Activated CD8-positive, alpha-beta memory T cell treated with anti-CD3 and anti-CD28 coated beads, Interleukin-2, amount 50 U/mL, for 48 hours (primary cell): ENCODE measurements at regions not wholly inside any gene's neighbourhood (a gene's known extent, or its start where the extent isn't known, plus 50 kb on each side); places are given as distances from the start of the nearest gene placed in this dataset.
"Not testable (repeated sequence)": the region's sequence is repeated elsewhere in the genome, so short reads cannot be mapped to it uniquely, and the experiment has no call there.

Experiments
- DNase-seq: peaks from one replicate; pipeline ENCODE4 v3.0.0-alpha.2; 2020

DNA sequence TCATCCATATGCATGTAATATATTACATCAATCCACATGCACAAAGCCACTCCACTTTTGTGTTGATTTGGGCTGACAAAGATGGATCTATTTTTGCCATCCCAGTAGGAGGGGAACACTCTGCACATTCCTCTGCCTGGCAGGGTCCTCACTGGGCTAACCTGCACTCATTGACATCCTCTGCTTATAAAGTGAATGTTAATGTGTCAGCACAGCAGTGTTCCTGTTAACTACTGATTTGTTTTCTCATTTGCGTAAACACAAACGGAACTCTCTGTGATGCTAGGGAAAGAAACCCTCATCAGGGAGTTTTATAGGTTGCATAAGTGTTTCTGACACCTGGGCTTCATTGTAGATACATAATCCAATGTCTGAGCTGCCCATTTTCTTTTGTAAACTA lies 826.0 kb downstream of the RAB28 start:
- no peak for DNase-seq

DNA sequence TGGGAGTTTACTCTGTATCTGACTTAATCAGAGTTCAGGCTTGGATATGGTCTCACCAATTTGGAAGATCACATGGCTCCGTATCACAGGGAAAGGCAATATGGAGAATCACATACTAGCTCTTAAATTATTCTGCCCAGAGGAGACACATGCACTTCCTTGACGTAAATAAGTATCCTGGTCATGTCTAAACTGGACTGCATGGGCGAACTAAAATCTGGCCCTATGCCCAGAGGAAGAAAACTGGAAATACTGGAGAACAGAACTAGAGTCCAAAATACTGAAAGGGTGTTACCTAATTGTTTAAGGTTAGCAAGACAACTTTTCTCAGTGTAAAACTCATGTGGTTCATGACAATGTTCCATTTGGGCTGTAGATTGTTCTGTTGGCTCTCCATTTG lies 832.3 kb downstream of the RAB28 start:
- no peak for DNase-seq

DNA sequence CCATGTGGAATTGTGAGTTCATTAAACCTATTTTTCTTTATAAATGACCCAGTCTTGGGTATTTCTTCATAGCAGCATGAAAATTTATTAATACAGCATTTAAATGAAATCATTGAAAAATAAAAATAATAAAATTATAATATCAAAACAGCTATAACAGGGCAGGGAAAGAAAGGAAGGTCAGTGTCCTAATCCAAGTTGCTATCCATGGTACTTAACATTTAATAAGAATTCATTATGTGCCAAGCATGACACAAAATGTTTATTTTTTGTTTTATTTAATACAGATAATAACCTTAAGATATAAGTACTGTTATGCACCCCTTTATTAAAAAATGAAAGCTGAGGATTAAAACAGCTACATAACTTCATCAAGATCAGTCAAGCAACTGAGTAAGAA lies 838.4 kb downstream of the RAB28 start:
- DNase-seq: no peak

DNA sequence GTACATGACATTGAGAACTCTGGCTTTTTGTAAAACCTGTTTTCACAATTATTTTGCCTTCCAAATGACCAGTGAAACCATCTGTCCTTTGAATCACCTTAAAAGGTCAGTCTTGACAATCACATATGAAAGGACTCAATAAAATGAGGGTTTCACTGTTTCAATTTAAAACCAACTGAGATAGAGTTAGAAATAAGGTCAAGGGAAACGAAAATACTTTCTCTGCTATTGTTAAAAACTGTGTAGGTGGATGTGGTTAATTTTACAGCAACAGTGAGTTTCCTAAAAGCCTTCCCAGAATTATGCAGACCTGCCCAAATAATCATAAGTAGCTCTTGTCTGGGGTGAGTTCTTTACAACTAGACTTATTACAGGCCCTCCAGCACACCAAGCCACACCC lies 839.9 kb downstream of the RAB28 start:
- no peak for DNase-seq

DNA sequence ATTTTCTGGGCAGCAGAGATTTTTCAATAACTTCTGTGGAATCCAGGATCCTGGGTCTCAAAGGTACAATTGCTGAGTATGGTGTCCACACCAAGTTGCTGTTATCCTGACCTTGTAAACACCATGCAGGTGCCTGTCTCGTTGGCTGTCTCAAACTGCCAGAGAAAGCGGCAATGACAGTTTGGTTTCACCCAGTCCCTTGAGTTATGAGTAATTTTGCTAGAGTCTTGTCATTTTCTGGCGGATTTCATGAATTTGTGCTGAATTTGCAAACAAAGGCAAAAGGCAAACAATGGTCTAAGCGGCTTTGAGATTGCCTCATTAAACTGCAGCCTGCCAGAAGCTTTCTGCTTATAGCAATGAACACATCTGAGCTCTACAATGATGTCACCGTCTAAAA lies 847.9 kb downstream of the RAB28 start:
- DNase-seq: no peak

DNA sequence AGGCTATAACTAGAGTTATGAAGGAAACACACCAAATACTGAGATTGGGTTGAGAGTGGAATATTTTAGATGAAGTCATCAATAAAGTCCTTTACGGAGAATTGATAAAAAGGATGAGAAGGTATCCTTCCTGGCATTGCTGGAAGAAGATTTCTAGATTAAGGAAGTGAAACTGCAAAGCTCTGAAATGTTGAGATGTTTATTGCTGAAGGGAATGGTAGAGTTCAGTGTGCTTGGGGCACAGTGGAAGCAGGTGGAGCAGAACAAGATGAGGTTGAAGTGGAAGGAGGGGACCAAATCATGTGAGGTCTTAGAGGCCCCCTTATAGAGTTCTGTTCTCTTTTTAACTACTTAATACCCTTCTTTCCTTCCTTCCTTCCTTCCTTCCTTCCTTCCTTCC lies 848.5 kb downstream of the RAB28 start:
- no peak for DNase-seq

DNA sequence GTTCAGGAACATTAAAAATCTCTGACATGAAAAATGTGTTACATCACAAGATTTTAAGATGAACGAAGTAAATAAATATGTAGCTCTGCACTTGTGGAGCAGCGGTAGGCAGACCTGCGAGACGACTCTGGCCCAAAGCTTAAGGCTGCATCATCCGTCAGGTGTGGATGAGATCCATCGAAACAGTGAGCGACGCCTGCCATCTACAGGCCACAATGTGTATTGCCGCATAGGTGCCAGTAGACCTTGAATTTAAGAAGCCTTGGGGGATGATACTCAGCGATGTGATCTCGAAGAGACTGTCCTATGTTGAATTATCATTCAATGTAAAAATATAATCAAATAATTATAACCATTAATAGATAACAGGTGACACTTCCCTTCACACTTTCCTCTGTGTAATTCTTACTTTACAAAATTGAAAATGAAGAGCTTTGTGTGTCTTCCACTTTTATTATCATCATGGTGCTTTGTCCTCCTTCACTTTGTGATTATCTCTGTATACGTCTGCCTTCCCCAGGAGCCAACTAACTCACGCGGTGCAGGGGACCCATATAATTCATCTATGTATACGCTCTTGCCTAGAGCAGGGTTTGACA lies 851.0 kb downstream of the RAB28 start:
- DNase-seq: peak; percentile 87

DNA sequence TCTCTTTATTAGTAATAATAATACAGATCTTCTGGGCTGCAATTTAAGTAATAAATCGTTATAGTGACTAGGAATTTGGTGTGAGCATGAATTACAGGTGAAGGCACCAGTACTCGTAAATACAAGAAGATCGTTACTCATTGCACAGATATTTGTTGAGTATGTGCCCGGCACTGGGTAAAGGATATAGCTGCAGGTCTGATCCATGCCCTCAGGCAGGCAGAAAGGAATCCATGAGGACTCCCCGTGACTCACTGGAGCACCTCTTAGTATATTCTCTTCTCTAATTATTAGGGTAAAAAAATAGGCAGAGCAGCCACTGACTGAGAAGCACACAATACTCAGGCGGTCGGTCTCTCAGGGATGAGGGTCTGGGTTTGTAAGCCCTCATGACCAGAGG lies 868.3 kb downstream of the RAB28 start:
- no peak for DNase-seq

DNA sequence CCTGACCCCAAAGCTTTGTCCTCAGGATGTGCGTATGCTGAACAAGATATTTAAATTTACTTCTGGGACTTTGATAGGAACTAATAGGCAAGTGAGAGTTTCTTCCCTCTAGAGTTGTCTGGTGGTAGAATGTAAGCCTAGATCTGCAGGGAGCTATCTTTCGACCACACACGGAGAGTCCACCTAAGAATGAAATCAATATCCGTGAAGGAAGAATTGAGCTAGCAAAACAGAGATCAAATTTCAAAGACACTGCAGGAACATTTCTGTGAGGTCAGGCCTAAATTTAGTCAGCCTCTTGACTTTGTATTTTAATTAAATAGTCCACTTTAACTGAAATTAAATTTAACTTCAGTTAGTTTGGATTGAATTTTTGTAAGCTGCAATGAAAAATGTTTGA lies 871.3 kb downstream of the RAB28 start:
- DNase-seq: no peak

DNA sequence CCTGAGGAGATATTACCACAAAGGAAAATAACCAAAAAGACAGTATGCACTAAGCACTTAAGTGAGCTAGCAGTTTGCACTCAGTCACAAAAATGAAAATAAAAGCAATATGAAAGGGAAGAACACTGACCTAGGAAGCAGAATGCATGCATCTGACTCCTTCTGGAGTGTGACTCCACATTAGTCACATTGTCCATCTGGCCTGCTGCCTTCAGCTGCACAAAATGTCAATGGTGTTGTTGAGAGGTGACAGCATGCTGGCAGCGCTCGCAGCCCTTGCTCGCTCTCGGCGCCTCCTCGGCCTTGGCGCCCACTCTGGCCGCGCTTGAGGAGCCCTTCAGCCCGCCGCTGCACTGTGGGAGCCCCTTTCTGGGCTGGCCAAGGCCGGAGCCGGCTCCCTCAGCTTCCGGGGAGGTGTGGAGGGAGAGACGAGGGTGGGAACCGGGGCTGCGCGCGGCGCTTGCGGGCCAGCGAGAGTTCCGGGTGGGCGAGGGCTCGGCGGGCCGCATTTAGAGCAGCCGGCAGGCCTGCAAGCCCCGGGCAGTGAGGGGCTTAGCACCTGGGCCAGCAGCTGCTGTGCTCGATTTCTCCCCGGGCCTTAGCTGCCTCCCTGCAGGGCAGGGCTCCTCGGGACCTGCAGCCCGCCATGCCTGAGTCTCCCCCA lies 874.8 kb downstream of the RAB28 start:
- DNase-seq: not testable (repeated sequence)

DNA sequence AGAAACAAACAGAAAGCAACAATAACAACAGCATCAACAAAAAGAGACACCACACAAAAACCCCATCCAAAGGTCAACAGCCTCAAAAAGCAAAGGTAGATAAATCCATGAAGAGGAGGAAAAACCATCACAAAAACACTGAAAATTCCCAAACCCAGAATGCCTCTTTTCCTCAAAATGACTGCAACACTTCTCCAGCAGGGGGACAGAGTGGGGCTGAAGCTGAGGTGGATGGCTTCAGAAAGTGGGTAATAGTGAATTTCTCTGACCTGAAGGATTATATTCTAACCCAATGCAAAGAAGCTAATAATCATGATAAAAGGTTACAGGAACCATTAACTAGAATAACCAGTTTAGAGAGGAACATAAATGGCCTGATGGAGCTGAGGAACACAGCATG lies 888.2 kb downstream of the RAB28 start:
- no peak for DNase-seq

DNA sequence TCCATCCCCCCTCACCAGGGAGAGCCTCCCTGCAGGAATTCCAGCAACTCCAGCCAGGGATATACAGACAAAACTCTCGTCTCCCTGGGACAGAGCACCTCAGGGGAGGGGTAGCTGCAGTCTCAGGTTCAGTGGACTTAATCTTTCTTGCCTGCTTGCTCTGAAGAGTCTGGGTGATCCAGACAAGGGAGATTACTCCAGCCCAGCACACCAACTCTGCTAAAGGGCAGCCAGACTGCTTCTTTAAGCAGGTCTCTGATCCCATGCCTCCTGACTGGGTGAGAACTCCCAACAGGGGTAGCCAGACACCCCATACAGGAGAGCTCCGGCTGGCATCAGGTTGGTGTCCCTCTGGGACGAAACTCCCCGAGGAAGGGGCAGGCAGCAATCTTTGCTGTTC lies 888.7 kb downstream of the RAB28 start:
- DNase-seq: no peak

DNA sequence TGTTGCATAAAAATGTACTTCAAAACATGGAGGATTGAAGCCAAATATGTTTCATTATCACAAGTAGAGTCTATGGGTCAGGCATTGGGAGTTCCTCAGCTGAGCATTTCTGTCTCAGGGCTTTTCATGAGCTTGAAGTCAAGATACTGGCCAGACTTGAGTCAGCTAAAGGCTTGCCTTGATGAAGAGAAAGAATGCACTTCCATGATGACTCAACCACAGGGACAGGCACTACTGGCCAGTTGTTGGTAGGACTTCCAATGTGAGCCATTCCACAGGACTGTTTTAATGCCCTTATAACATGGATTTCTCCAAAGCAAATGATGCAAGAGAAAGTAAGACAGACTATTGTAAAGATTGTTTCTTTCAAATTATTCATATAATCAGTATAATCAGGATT lies 895.6 kb downstream of the RAB28 start:
- no peak for DNase-seq

DNA sequence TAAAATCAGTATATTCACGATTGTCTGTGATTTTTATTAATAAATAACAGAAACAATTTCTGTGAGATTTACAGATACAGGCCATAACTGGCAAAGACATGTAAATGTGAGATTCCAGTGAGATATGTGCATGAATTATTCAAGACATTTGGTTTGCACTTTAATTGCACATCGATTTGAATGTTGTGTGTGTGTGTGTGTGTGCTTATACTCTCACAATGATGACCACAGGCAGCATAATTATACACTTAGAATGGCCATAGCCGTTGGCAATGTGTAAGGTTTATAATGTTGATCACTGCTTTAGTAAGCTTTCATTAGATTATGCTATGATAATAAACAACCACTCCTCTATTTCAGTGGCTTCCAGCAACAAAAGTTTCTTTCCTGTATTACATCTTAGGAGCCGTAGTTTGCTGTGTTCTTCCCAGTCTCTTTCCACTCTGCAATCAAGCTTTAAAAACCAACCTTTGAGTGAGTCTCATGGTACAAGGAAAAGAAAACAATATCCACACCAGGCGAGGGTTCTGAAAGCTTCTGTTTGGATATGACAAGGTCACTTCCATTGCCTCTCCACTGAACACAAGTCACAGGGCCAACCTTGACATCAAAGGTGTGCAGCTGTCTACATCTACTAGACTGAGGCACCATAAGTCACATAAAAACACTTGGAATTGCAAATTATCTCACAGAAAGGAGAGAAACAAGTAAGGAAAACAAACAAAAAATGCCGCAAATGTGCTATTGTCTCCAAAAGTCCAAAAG lies 897.7 kb downstream of the RAB28 start:
- DNase-seq: no peak

DNA sequence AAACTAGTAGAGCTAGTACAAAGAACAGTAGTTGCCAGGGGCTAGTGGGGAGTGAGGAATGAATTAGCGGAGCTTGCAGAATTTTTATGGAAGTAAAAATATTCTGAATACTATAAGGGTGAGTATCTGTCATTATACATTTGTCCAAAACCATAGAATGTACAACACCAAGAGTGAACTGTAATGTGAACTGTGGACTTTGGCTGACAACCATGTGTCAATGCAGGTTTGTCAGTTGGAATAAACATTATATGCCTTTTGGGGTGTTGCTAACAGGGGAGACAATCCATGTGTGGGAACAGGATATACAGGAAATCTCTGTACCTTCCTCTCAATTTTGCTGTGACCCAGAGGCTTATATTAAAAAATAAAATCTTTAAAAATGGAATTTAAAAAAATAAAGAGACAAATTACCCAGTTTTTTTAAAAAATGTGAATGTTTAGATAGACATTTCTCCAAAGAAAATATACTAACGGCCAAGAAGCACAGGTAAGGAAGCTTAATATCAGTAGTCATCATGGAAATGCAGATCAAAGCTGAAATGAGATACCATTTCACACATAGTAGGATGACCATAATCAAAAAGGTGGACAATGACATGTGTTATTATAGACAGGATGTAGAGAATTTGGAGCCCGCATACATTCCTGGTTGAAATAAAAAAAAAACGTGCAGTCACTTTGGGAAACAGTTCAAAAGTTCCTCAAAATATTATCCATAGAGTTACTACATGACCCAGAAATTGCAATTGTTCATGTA lies 899.8 kb downstream of the RAB28 start:
- DNase-seq: no peak

DNA sequence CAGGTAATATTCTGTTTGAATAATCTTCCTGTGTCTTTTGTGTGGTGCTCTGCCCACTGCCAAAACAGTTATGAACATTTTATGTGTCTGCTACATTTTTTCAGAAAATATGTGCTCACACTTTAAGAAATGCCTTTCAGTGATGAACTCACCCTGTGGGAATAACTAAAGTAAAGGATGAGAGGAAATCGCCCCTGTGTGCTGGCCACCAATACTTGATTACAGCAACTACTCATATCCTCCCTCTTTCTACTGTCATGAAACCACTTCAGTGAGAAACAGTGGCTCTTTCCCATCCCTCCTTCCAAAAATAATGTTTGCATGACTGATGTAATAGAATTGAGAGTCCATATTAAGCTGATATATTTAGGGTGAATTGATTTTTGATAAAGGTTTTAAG lies 900.9 kb downstream of the RAB28 start:
- DNase-seq: no peak

DNA sequence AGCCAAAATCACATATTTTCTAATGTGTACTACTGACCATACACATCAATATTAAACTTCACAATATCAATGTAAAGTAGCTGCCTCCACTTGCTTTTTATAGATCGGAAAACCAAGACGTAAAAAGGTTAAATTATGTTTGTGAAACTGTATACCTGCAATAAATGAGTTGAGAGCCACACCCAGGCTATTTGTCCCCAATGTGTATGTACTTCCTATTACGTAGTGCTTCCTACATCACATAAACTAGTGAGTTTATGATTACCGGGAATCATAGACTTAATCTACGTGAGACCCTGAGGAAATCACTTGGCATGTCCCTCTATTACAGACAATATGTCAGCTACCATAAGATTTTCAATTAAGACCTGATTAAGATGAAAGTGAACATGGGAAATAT lies 903.4 kb downstream of the RAB28 start:
- DNase-seq: no peak

DNA sequence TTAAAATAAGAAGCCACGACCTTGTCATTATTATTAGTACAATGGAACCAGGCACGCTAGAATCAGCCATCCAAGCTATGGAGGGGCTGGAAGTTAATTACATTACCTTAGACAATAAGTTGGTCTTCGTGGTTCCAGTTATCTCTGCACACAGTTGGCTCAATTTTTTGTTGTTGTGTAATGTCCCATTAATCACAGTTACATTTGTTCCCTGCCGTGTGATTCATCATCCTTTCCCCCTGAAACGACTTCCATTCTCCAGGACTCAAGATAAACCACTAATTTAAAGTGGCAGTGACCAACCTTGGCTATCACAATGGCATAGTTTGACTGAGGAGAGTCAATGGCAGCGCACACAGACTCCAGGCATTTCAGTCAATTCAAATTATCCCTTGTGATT lies 905.0 kb downstream of the RAB28 start:
- DNase-seq: no peak

DNA sequence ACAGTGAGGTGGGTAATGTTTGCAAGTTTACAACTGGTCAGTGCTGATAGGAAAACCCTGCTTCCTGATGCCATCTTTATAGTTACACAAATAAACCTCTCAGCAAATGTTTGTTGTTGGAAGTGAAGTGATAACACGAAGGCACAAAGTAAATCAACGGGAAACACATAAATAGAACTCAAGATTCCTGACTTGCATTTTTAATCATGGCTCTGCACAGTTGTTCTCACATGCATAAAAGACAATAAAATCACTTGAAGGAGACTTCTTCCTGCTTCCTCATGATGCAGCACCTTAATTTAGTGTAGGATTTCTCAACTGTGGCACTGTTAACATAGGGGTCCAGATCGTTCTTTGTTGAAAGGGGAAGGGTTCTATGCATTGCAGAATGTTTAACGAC lies 907.7 kb downstream of the RAB28 start:
- DNase-seq: no peak

DNA sequence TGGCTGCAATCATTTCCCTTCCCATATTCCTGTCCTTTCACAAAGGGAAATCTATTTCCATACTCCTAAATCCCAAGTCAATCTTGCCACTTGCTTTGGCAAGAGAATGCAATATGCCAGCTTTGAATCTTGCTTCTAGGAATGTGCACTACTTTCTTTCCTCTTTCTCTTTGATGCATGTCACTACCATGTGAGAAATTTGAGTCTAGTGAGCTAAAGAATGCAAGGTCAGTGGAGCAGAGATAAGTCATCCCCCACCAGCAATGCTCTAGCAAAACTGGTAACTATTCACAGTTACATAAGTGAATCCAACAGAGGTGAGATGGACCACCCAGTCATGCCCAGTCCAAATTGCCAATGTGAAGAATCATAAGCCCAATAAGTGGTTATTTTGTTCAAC lies 910.4 kb downstream of the RAB28 start:
- DNase-seq: no peak

DNA sequence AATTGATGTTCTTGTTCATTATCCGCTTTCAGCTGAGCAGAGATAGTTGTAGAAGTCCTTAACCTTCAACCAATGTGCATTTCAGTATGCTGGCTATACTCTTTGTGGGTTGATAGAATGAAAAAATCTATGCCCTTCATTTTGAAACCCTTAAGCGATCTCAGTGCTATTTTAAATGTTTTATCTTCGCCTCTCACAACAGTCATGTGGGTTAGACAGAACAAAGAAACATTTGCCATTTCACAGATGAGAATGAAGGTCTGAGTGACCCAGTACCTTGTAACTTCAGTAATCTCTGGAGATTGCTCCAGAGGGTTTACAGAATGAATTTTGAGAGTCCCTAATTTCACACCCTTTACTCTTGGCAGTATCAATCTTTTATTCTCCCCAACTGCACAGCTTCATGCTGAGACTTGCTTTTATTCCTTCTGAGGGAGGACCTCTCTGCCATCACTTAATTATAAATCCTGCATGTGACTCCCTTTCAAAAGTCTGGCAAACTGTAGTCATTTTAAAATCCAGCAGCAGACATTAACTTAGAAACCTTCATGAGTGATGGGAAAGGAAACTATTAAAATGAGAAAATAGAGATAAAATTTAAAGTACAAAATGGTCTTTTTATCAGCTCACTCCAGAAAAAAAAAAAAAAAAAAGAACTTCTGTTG lies 921.5 kb downstream of the RAB28 start:
- DNase-seq: no peak

DNA sequence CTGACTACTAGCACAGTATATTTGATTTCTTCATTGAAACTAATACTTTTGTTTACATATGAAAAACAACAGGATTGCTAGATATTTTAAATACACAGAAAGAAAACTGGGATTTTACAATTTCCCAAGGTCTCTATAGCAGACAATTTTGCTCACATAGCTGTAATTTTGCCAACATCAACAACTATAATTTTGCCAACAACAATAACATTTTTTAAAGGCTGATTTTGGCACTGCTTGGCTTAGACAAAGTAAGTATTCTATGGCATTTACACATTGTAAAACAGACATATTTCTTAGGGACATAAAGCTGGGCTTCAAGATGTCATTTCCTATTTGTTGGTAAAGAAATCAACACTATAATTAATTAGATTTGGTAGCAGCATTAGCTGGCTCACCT lies 922.1 kb downstream of the RAB28 start:
- no peak for DNase-seq

DNA sequence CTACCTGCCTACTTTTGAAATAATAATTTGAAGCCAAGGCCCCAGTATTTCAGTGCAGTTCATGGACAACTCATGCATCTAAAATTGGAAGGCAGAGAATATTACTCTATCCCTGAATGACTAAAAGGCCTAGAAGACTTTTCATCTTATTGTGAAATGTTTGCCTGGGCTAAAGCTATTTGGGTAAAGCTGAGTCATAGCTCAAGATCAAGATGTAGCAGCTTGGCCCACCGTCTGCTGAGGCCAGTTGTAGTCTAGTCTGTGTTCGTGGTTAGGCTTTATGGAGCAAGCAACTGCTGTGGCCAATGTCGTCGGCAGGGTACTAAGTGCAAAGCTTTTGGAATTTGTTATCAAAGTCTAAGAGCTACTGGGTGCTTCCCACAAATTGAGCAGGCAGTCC lies 929.1 kb downstream of the RAB28 start:
- no peak for DNase-seq
